ENCODE measurements at regions not wholly inside any gene's neighbourhood (a gene's known extent, or its start where the extent isn't known, plus 50 kb on each side); places are given as distances from the start of the nearest gene placed in this dataset.
"Not testable (repeated sequence)": the region's sequence is repeated elsewhere in the genome, so short reads cannot be mapped to it uniquely, and the experiment has no call there.

DNA sequence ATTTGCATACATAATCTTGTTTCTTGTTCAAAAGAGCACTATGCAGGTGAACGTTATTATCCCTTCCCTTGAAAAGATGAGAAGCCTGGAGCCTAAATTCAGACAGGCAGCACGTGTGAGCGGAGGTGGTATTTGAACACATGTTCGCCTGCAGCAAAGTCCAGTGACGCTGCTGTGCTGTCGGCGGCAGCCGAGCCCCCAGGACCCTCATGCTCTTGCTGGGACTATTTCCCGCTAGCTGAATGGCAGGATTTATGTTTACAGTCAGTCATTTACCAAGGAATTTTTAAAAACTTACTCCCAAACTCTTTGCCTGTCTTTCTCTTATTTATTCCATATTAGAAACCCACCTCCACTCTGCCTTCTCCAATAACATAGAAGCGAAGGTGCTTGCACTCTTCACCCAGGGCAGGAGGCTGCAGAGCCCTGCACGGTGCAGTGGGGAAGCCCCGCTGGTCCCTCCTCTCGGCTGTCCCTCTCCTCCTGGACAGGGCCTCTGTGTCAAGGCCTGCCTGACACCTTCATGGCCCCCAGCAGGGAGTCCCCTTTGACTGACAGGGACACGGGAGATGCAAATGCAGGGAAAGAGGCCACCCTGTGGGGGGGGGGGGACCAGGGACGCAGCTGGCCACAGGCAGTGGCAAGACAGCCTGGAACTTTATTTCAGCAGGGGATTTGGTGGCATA is 528.5 kb upstream of the B3GAT1 start:
- TF ChIP-seq, protein P1, sequence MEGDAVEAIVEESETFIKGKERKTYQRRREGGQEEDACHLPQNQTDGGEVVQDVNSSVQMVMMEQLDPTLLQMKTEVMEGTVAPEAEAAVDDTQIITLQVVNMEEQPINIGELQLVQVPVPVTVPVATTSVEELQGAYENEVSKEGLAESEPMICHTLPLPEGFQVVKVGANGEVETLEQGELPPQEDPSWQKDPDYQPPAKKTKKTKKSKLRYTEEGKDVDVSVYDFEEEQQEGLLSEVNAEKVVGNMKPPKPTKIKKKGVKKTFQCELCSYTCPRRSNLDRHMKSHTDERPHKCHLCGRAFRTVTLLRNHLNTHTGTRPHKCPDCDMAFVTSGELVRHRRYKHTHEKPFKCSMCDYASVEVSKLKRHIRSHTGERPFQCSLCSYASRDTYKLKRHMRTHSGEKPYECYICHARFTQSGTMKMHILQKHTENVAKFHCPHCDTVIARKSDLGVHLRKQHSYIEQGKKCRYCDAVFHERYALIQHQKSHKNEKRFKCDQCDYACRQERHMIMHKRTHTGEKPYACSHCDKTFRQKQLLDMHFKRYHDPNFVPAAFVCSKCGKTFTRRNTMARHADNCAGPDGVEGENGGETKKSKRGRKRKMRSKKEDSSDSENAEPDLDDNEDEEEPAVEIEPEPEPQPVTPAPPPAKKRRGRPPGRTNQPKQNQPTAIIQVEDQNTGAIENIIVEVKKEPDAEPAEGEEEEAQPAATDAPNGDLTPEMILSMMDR (IDR thresholded peaks at IDR 0.05; ENCODE audit: insufficient read depth, low read length, poor library complexity, severe bottlenecking) = no peak
- H3K36me3 ChIP-seq (ENCODE audit: control insufficient read depth, insufficient read depth, low read length) = no peaks in the 10 kb centered on the region
- no peaks in the 10 kb centered on the region for H3K27me3 ChIP-seq (replicated peaks; ENCODE audit: control insufficient read depth, insufficient read depth, low read length)
- H3K4me3 ChIP-seq (replicated peaks; ENCODE audit: low read depth, low read length) = no peak overlapping the region
- DNase-seq (ENCODE audit: extremely low read depth, insufficient read length) = no peak

DNA sequence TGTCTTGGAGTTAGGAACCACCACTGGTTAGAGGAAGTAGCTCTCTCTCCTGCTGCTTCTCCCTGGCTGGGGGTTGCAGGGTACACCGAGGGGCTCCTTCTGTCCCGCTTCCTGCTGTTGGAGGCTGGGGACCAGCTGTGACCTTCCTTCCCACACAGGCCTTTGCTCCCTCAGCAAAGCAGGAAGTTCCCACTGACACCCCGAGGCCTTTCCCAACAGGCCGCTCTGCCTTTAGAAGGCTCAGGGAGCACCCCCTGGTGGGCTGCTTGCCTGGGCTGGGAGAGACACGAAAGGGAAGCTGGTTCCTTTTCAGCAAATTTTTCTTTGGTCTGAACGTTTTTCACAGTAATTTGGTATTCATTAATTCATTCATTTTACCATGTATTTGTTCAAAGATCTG is 527.9 kb upstream of the B3GAT1 start:
- H3K27me3 ChIP-seq (replicated peaks; ENCODE audit: control insufficient read depth, insufficient read depth, low read length) = no peaks in the 10 kb centered on the region
- no peak overlapping the region for H3K4me3 ChIP-seq (replicated peaks; ENCODE audit: low read depth, low read length)
- TF ChIP-seq, protein P1 (IDR thresholded peaks at IDR 0.05; ENCODE audit: insufficient read depth, low read length, poor library complexity, severe bottlenecking) = no peak
- H3K36me3 ChIP-seq (ENCODE audit: control insufficient read depth, insufficient read depth, low read length) = no peaks in the 10 kb centered on the region
- no peak for DNase-seq (ENCODE audit: extremely low read depth, insufficient read length)

DNA sequence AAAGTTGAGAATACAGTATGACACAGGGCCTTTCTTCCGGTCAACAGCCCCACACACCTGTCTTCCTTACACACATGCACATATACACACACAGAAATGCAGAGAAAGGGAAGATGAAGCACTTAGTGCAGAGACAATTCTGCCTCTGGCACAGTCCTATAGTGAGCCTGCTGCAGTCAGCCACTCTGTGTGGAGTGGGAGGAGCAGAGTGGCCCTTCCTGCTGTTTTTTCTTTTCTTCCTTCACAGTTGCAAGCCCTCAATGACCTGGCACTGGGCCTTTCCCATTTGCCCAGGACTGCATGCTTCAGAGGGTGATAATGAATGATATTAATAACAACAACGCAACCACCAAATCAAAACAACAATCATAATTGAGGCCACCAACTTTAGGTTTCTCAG is 527.0 kb upstream of the B3GAT1 start:
- Histone ChIP-seq H3K36me3 (ENCODE audit: control insufficient read depth, insufficient read depth, low read length) (no peaks in the 10 kb centered on the region), H3K27me3 (replicated peaks; ENCODE audit: control insufficient read depth, insufficient read depth, low read length) (no peaks in the 10 kb centered on the region), H3K4me3 (replicated peaks; ENCODE audit: low read depth, low read length) (no peak overlapping the region)
- TF ChIP-seq, protein P1 (IDR thresholded peaks at IDR 0.05; ENCODE audit: insufficient read depth, low read length, poor library complexity, severe bottlenecking) = no peak
- no peak for DNase-seq (ENCODE audit: extremely low read depth, insufficient read length)

DNA sequence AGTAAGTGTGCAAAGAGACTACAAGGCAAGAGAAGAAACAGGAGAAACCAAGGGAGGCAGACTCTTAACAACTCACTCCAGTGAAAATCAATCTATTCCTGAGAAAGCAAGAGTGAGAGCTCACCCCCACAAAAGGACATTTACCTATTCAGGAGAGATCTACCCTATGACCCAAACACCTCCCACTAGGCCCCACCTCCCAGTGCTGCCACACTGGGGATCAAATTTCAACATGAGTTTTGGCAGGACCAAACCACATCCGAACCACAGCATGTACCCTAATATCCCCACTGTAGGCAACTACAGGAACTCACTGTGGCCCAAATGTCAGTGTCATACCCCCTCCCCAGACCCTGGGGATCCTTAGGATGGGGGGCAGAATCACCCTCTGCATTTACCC is 526.2 kb upstream of the B3GAT1 start:
- DNase-seq (ENCODE audit: extremely low read depth, insufficient read length) = no peak
- TF ChIP-seq, protein P1 (IDR thresholded peaks at IDR 0.05; ENCODE audit: insufficient read depth, low read length, poor library complexity, severe bottlenecking) = no peak

DNA sequence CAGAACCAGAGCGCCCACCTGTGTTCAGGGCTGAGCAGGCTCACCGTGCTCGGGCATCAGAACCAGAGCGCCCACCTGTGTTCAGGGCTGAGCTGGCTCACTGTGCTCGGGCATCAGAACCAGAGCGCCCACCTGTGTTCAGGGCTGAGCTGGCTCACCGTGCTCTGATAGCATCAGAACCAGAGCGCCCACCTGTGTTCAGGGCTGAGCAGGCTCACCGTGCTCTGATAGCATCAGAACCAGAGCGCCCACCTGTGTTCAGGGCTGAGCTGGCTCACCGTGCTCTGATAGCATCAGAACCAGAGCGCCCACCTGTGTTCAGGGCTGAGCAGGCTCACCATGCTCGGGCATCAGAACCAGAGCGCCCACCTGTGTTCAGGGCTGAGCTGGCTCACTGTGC is 525.2 kb upstream of the B3GAT1 start:
- not testable (repeated sequence) for DNase-seq (ENCODE audit: extremely low read depth, insufficient read length); H3K4me3 ChIP-seq (replicated peaks; ENCODE audit: low read depth, low read length); H3K36me3 ChIP-seq (ENCODE audit: control insufficient read depth, insufficient read depth, low read length); H3K27me3 ChIP-seq (replicated peaks; ENCODE audit: control insufficient read depth, insufficient read depth, low read length)

More for the DNA sequence above, 526.2 kb upstream of the B3GAT1 start:
- Histone ChIP-seq H3K27me3 (replicated peaks; ENCODE audit: control insufficient read depth, insufficient read depth, low read length) (no peaks in the 10 kb centered on the region), H3K4me3 (replicated peaks; ENCODE audit: low read depth, low read length) (no peak overlapping the region), H3K36me3 (ENCODE audit: control insufficient read depth, insufficient read depth, low read length) (no peaks in the 10 kb centered on the region)

DNA sequence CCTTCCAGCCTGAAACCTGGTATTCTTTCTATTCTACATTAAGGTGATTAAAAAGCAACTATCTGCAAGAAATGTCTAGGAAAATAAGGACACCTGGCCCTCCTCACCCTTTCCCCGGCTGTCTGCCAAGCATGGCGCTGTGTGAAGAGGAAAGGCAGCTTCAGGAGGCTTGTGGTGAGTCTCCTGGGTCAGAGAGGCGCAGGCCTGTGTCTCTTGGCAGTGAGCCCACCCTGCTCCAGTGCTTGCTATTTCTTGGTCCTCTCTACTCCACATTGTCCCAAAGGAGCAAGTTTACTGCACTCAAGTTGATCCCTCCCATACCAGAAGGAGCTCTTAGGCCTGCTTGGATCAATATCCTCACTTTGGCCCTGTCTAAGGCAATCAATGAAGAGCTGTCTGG is 520.7 kb upstream of the B3GAT1 start:
- no peaks in the 10 kb centered on the region for H3K36me3 ChIP-seq (ENCODE audit: control insufficient read depth, insufficient read depth, low read length)
- H3K4me3 ChIP-seq (replicated peaks; ENCODE audit: low read depth, low read length) = no peak overlapping the region
- TF ChIP-seq, protein P1 (IDR thresholded peaks at IDR 0.05; ENCODE audit: insufficient read depth, low read length, poor library complexity, severe bottlenecking) = no peak
- no peak for DNase-seq (ENCODE audit: extremely low read depth, insufficient read length)
- H3K27me3 ChIP-seq (replicated peaks; ENCODE audit: control insufficient read depth, insufficient read depth, low read length) = no peaks in the 10 kb centered on the region; the same call in none of the 2 replicates
